Liver (tissue), 3 donors: ENCODE measurements at regions not wholly inside any gene's neighbourhood (a gene's known extent, or its start where the extent isn't known, plus 50 kb on each side); places are given as distances from the start of the nearest gene placed in this dataset.

Experiments used
- ATF3 ChIP-seq: IDR thresholded peaks from 2 replicates; pipeline ENCODE4 v1.6.1; 2016; ENCODE audit warnings: antibody characterized with exemption
- CTCF ChIP-seq: fragments of 150-350 bp; IDR thresholded peaks from 2 replicates; pipeline ENCODE4 v1.5.1; 2017; ENCODE audit warnings: improper control_type of control experiment, low read depth, low read length; ENCODE audit not compliant: missing input control
- EGR1 ChIP-seq, 2 donors: IDR thresholded peaks; 2 replicates each; pipeline ENCODE4 v1.6.1; 2016 to 2018; ENCODE audit warnings: antibody characterized with exemption in 2 of 2, low read depth in 2 of 2
- GABPA ChIP-seq, 2 donors: IDR thresholded peaks in 1 of 2; conservative IDR thresholded peaks in 1 of 2; 2 replicates each; pipeline ENCODE4 v1.6.1; 2016; ENCODE audit warnings: antibody characterized with exemption in 2 of 2, mild to moderate bottlenecking in 1 of 2, moderate library complexity in 1 of 2
- MAX ChIP-seq: IDR thresholded peaks from 2 replicates; pipeline ENCODE4 v1.6.1; 2016; ENCODE audit warnings: antibody characterized with exemption
- RAD21 ChIP-seq, 2 donors: IDR thresholded peaks; 2 replicates each; pipeline ENCODE4 v1.6.1; 2016; ENCODE audit warnings: antibody characterized with exemption in 2 of 2, mild to moderate bottlenecking in 2 of 2
- YY1 ChIP-seq: IDR thresholded peaks from 2 replicates; pipeline ENCODE4 v1.6.1; 2016; ENCODE audit warnings: antibody characterized with exemption, mild to moderate bottlenecking
- TF ChIP-seq, protein P1 (sequence below): IDR thresholded peaks from 2 replicates; pipeline ENCODE4 v1.6.1; 2016; ENCODE audit warnings: antibody characterized with exemption, mild to moderate bottlenecking
- TF ChIP-seq, protein P2 (sequence below): IDR thresholded peaks from 2 replicates; pipeline ENCODE4 v1.6.1; 2016; ENCODE audit warnings: antibody characterized with exemption
- donor health status: healthy.
- donor health status: healthy.

DNA sequence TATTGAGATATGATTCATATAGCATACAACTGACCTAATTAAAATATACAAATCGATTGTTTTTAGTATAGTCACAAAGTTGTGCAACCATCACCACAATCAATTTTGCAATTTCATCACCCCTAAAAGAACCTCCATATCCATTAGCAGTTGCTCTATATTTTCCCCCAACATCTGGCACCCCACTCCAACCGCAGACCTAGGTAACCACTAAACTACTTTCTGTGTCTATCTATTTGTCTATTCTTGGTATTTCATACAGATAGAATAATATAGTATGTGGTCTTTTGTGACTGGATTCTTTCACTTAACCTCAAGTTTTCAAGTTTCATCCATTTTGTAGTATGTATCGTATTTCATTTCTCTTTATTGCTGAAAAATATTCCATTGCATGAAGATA is 126.0 kb upstream of the CRY1 start:
- TF ChIP-seq, protein P1, sequence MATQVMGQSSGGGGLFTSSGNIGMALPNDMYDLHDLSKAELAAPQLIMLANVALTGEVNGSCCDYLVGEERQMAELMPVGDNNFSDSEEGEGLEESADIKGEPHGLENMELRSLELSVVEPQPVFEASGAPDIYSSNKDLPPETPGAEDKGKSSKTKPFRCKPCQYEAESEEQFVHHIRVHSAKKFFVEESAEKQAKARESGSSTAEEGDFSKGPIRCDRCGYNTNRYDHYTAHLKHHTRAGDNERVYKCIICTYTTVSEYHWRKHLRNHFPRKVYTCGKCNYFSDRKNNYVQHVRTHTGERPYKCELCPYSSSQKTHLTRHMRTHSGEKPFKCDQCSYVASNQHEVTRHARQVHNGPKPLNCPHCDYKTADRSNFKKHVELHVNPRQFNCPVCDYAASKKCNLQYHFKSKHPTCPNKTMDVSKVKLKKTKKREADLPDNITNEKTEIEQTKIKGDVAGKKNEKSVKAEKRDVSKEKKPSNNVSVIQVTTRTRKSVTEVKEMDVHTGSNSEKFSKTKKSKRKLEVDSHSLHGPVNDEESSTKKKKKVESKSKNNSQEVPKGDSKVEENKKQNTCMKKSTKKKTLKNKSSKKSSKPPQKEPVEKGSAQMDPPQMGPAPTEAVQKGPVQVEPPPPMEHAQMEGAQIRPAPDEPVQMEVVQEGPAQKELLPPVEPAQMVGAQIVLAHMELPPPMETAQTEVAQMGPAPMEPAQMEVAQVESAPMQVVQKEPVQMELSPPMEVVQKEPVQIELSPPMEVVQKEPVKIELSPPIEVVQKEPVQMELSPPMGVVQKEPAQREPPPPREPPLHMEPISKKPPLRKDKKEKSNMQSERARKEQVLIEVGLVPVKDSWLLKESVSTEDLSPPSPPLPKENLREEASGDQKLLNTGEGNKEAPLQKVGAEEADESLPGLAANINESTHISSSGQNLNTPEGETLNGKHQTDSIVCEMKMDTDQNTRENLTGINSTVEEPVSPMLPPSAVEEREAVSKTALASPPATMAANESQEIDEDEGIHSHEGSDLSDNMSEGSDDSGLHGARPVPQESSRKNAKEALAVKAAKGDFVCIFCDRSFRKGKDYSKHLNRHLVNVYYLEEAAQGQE, result no peak
- no peak for TF ChIP-seq MAX
- TF ChIP-seq CTCF, result no peak
- no peak for TF ChIP-seq YY1
- TF ChIP-seq ATF3, result no peak
- no peak for TF ChIP-seq RAD21 (IDR thresholded peaks at IDR 0.05)
- TF ChIP-seq EGR1 (IDR thresholded peaks at IDR 0.05; ENCODE audit: low read depth in 2 of 2), result no peak
- TF ChIP-seq, protein P2, sequence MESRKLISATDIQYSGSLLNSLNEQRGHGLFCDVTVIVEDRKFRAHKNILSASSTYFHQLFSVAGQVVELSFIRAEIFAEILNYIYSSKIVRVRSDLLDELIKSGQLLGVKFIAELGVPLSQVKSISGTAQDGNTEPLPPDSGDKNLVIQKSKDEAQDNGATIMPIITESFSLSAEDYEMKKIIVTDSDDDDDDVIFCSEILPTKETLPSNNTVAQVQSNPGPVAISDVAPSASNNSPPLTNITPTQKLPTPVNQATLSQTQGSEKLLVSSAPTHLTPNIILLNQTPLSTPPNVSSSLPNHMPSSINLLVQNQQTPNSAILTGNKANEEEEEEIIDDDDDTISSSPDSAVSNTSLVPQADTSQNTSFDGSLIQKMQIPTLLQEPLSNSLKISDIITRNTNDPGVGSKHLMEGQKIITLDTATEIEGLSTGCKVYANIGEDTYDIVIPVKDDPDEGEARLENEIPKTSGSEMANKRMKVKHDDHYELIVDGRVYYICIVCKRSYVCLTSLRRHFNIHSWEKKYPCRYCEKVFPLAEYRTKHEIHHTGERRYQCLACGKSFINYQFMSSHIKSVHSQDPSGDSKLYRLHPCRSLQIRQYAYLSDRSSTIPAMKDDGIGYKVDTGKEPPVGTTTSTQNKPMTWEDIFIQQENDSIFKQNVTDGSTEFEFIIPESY, result no peak
- TF ChIP-seq GABPA (IDR thresholded peaks at IDR 0.05 in 1 of 2, conservative IDR thresholded peaks at IDR 0.05 in 1 of 2), result no peak
